ENCODE measurements at regions not wholly inside any gene's neighbourhood (a gene's known extent, or its start where the extent isn't known, plus 50 kb on each side); places are given as distances from the start of the nearest gene placed in this dataset.

- TF ChIP-seq CTCF (conservative IDR thresholded peaks at IDR 0.05 in 1 of 2, IDR thresholded peaks at IDR 0.05 in 1 of 2; ENCODE audit: extremely low read depth in 1 of 2, insufficient read depth in 1 of 2, low read depth in 1 of 2, low read length in 2 of 2) (no peak), EZH2 (IDR thresholded peaks at IDR 0.05; ENCODE audit: borderline replicate concordance, low read length) (no peak)
These were observed 181.5 kb upstream of the PDE1C start for GRCh38 chr7:32251659-32252058.
